ENCODE measurements at regions not wholly inside any gene's neighbourhood (a gene's known extent, or its start where the extent isn't known, plus 50 kb on each side); places are given as distances from the start of the nearest gene placed in this dataset.

DNA sequence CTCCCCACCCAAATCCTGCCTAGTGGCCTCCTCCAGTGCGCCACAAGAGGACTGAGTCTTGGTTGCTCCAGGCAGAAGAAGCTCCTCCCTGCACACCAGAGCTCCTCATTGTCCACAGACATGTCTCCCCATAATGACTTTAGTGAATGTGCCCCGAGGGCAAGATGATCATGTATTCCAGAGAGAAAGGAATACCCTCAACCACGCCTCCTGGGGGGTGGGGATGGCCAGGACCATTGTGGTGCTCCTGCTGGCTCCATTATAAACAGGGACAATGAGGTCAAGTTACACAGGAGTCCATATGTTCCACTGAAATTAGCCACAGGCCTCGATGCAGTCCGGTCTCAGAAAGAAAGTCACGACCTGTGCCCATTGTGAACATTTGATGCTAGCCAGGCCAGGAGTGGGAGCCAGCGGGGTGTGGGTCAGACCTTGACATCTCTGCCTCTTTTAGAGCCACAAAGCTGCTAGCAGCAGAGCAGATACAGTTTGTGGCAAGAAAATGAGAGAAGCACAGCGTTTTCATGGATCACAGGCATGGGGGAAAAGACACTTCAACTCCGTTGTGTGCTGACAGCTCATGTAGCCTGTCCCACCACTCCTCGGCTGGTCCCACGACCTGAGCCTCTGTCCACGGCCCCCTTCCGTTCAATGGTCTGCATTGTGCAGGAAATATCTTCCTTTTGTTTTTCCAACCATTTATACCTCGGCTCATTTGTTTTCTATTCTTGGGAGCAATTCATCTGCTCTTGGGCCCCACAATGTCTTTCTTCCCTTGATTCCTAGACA, 70.7 kb upstream of the FZD7 start (continued):
- TF ChIP-seq NRF1 (conservative IDR thresholded peaks at IDR 0.05 in 1 of 2, IDR thresholded peaks at IDR 0.05 in 1 of 2) (no peak), ZNF232 (CRISPR knock-in tag; IDR thresholded peaks at IDR 0.05) (no peak), RBBP5 (IDR thresholded peaks at IDR 0.05; ENCODE audit: borderline replicate concordance, insufficient read depth, low read length, poor library complexity, severe bottlenecking) (no peak), UBTF (IDR thresholded peaks at IDR 0.05; ENCODE audit: borderline replicate concordance in 1 of 2, low read depth in 2 of 2, low read length in 2 of 2) (no peak)

GRCh38 chr2:201964011-201964410, 69.6 kb upstream of the FZD7 start:
- intact Hi-C loops (cut with micrococcal nuclease) (loop anchor here (2.0 to 5.0 kb wide), 2 partner anchors 102 to 215 kb away; no protein-coding TSS in a partner anchor), in situ Hi-C loops (cut with MboI) (no loop called here)
- Histone ChIP-seq H3K4me3 (no peak overlapping the region), H3K4me1 (replicated peaks in 1 of 2; ENCODE audit: control insufficient read depth in 2 of 2, insufficient read depth in 2 of 2, low read length in 2 of 2) (no peaks in the 10 kb centered on the region; a peak in 1 of 5 replicates), H3K27ac (ENCODE audit: extremely low read depth, low read depth, low read length) (no peak overlapping the region), H3K9ac (ENCODE audit: insufficient read depth in 1 of 2, low read depth in 2 of 2, low read length in 2 of 2) (no peak overlapping the region), H3K79me2 (ENCODE audit: control insufficient read depth, insufficient read depth, low read length) (no peaks in the 10 kb centered on the region), H4K20me1 (replicated peaks; ENCODE audit: control insufficient read depth, insufficient read depth, low read length) (no peaks in the 10 kb centered on the region), H3K9me3 (replicated peaks; ENCODE audit: control insufficient read depth, insufficient read depth, low read depth, low read length) (no peaks in the 10 kb centered on the region), H2AFZ (ENCODE audit: low read depth, low read length) (no peak overlapping the region), H3K36me3 (ENCODE audit: control insufficient read depth, insufficient read depth, low read length) (no peaks in the 10 kb centered on the region), H3K9me1 (ENCODE audit: control insufficient read depth, insufficient read depth, low read length) (no peaks in the 10 kb centered on the region), H3K4me2 (ENCODE audit: insufficient read depth, low read length) (no peak overlapping the region), H3K27me3 (ENCODE audit: control insufficient read depth in 2 of 2, insufficient read depth in 2 of 2, low read length in 2 of 2) (peaks cover 6 to 55% of the 10 kb centered on the region in 2 experiments; a peak in 4 of 5 replicates)
- POLR2A ChIA-PET: no interaction called here
- no TSS peak for BruUV-seq (replicated peaks)
- no peak for ATAC-seq
- 0% methylated on average over 4 of the region's 4 CpGs for WGBS (ENCODE audit: insufficient coverage, low coverage, missing lambda C conversion rate)
- CTCF ChIA-PET (ENCODE audit: low intra/inter-chr PET ratio): no interaction called here
- FAIRE-seq: no peak
- DNase-seq (ENCODE audit: extremely low read depth in 1 of 4, low spot score in 3 of 4): no peak
- TF ChIP-seq ZC3H4 (CRISPR knock-in tag; IDR thresholded peaks at IDR 0.05; ENCODE audit: borderline replicate concordance) (no peak), RBM14 (IDR thresholded peaks at IDR 0.05; ENCODE audit: borderline replicate concordance, insufficient read depth, low read depth, low read length) (no peak), NFE2 (IDR thresholded peaks at IDR 0.05; ENCODE audit: low read depth) (no peak), RREB1 (CRISPR knock-in tag; IDR thresholded peaks at IDR 0.05) (no peak), FUS (optimal IDR thresholded peaks at IDR 0.05; ENCODE audit: low read depth, low read length) (no peak)
- TF ChIP-seq, protein P1, sequence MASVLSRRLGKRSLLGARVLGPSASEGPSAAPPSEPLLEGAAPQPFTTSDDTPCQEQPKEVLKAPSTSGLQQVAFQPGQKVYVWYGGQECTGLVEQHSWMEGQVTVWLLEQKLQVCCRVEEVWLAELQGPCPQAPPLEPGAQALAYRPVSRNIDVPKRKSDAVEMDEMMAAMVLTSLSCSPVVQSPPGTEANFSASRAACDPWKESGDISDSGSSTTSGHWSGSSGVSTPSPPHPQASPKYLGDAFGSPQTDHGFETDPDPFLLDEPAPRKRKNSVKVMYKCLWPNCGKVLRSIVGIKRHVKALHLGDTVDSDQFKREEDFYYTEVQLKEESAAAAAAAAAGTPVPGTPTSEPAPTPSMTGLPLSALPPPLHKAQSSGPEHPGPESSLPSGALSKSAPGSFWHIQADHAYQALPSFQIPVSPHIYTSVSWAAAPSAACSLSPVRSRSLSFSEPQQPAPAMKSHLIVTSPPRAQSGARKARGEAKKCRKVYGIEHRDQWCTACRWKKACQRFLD (CRISPR knock-in tag; IDR thresholded peaks at IDR 0.05): no peak

Measured in K562 (cell line).